ENCODE measurements at regions not wholly inside any gene's neighbourhood (a gene's known extent, or its start where the extent isn't known, plus 50 kb on each side); places are given as distances from the start of the nearest gene placed in this dataset.
A peak's percentile ranks its signal among the peaks of the same experiment; 100 is the strongest.

DNA sequence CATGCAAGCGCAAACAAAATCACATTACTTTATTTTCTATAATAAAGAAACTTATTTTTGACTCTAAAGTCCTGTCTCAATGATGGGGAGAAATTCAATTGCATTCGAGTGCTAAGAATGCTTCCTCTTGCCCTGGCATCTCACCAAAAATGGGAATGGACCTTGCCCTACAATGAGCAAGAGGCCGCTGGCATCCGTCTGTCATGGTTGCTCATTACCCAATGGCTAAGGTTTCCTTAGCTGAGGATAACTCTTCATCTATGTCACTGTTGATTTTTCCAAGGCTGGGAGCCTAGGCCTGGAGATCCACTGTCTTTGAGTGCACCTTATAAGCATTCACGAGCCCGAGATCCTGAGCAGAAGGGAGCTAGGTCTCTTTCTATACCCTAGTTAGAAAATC is 471.3 kb upstream of the NRSN1 start:
- H3K27ac Mint-ChIP-seq (ENCODE audit: low read depth, unreplicated experiment), result no peak overlapping the region
- no peaks in the 10 kb centered on the region for H3K4me1 Mint-ChIP-seq (ENCODE audit: insufficient read depth, unreplicated experiment)
- H3K27me3 Mint-ChIP-seq (ENCODE audit: insufficient read depth, unreplicated experiment), result no peaks in the 10 kb centered on the region
- TF ChIP-seq, protein P1, sequence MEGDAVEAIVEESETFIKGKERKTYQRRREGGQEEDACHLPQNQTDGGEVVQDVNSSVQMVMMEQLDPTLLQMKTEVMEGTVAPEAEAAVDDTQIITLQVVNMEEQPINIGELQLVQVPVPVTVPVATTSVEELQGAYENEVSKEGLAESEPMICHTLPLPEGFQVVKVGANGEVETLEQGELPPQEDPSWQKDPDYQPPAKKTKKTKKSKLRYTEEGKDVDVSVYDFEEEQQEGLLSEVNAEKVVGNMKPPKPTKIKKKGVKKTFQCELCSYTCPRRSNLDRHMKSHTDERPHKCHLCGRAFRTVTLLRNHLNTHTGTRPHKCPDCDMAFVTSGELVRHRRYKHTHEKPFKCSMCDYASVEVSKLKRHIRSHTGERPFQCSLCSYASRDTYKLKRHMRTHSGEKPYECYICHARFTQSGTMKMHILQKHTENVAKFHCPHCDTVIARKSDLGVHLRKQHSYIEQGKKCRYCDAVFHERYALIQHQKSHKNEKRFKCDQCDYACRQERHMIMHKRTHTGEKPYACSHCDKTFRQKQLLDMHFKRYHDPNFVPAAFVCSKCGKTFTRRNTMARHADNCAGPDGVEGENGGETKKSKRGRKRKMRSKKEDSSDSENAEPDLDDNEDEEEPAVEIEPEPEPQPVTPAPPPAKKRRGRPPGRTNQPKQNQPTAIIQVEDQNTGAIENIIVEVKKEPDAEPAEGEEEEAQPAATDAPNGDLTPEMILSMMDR (IDR thresholded peaks at IDR 0.05; ENCODE audit: unreplicated experiment), result no peak
- DNase-seq (ENCODE audit: unreplicated experiment), result no peak
- BruUV-seq (replicated peaks), result no TSS peak
- ChIA-PET CTCF (no interaction called here), POLR2A (no interaction called here)
- H3K4me3 Mint-ChIP-seq (ENCODE audit: unreplicated experiment), result no peak overlapping the region
- no peaks in the 10 kb centered on the region for H3K36me3 Mint-ChIP-seq (ENCODE audit: insufficient read depth, unreplicated experiment)
- intact Hi-C loops (cut with micrococcal nuclease), result no loop called here
- H3K9me3 Mint-ChIP-seq (ENCODE audit: unreplicated experiment), result no peaks in the 10 kb centered on the region

DNA sequence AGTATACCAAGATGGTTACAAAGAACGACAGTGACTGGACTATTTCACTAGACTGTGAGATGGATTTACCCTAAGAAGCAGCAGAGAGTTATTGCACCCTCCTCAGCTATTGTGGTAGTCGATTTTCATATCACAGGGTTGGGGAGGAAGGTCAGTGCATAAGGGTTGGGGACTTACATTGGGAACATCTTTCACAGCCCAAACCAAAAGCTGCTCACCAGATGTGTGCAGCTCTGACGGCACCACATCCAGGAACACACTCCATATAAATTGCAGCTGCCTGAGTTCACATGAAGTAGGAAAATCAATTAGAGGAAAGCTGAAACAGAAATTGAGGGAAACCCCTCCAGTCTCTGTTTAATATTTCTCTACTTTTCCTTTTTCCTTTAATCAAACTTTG is 470.5 kb upstream of the NRSN1 start:
- Mint-ChIP-seq H3K9me3 (ENCODE audit: unreplicated experiment) (no peaks in the 10 kb centered on the region), H3K36me3 (ENCODE audit: insufficient read depth, unreplicated experiment) (no peaks in the 10 kb centered on the region), H3K27me3 (ENCODE audit: insufficient read depth, unreplicated experiment) (no peaks in the 10 kb centered on the region), H3K4me1 (ENCODE audit: insufficient read depth, unreplicated experiment) (no peaks in the 10 kb centered on the region), H3K27ac (ENCODE audit: low read depth, unreplicated experiment) (no peak overlapping the region), H3K4me3 (ENCODE audit: unreplicated experiment) (no peak overlapping the region)
- TF ChIP-seq, protein P1 (IDR thresholded peaks at IDR 0.05; ENCODE audit: unreplicated experiment), result no peak
- ChIA-PET CTCF (no interaction called here), POLR2A (no interaction called here)
- BruUV-seq (replicated peaks), result no TSS peak
- DNase-seq (ENCODE audit: unreplicated experiment), result no peak
- intact Hi-C loops (cut with micrococcal nuclease), result no loop called here

DNA sequence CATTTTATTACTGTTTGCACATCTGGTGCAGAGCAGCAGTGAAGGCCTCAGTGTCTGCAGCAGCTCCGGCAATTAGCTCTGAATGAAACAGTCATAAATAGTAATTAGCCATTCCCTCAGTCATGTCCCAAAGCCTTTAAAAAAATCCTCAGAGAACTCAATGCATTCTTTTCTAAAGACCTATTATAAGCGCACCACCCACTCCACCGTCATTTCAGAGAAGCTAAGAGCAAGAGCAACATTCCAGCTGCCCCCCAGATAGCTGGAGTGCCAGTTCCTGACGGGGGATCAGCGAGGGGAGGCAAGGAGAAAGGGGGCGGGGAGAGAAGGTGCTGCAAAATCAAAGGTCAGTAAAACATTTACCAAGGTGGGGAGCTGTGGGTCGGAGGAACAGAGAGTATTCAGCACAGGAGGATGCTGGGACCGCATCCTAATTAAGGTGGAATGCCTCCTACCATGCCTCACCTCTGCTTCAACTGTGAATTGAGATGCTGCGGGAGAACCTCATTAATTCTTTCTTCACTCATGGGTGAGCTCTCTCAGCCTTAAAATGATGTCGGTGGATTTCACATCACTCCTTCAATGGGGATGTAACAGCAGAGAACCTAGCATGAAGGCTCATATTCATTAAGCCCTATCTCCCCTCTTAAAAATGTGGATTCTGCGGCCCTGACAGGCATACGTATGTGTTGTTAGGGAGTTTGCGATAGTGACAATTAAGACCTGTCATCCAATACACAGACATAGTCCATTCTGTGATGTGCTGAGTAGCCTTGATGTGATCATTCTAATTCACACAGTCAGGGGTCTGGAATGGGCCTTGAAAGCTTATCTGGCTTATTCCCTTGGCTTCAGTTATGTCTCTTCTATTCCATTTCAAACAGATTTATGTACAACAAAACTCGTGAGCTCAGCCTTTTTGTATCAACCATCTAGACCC is 469.5 kb upstream of the NRSN1 start:
- no peak for DNase-seq (ENCODE audit: unreplicated experiment)
- H3K27me3 Mint-ChIP-seq (ENCODE audit: insufficient read depth, unreplicated experiment), result no peaks in the 10 kb centered on the region
- TF ChIP-seq, protein P1 (IDR thresholded peaks at IDR 0.05; ENCODE audit: unreplicated experiment), result no peak
- intact Hi-C loops (cut with micrococcal nuclease), result no loop called here
- H3K4me3 Mint-ChIP-seq (ENCODE audit: unreplicated experiment), result no peak overlapping the region
- BruUV-seq (replicated peaks), result no TSS peak
- H3K36me3 Mint-ChIP-seq (ENCODE audit: insufficient read depth, unreplicated experiment), result no peaks in the 10 kb centered on the region
- no peaks in the 10 kb centered on the region for H3K4me1 Mint-ChIP-seq (ENCODE audit: insufficient read depth, unreplicated experiment)
- CTCF ChIA-PET, result interaction anchor here (0.5 kb wide), 1 partner anchor 368 kb away, joined by 3 read pairs; no protein-coding TSS in a partner anchor
- POLR2A ChIA-PET, result no interaction called here
- H3K27ac Mint-ChIP-seq (ENCODE audit: low read depth, unreplicated experiment), result no peak overlapping the region
- H3K9me3 Mint-ChIP-seq (ENCODE audit: unreplicated experiment), result no peaks in the 10 kb centered on the region

DNA sequence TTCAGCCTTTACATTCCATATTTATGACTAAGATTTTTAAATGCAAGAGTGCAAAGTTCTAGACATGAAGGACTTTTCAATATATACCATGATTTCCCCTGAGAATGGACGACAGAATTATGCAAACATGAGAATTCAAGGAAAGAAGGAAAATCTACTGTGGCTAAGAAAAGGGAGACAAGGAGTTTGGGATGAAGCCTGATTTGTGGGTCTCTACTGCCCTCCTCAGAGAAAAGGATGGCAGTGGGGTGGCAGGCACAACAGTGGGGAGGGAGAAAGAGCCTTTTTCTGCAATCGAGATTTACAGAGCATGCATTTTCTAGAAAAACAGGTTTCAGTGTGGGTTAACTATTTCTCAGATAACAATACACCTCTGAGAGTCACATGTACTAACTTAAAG is 466.9 kb upstream of the NRSN1 start:
- ChIA-PET POLR2A (no interaction called here), CTCF (interaction anchor here (0.7 to 1.2 kb wide), 5 partner anchors 9 to 1545 kb away, joined by 3 to 4 read pairs (median 4); no protein-coding TSS in a partner anchor)
- H3K4me1 Mint-ChIP-seq (ENCODE audit: insufficient read depth, unreplicated experiment), result no peaks in the 10 kb centered on the region
- no peak overlapping the region for H3K4me3 Mint-ChIP-seq (ENCODE audit: unreplicated experiment)
- H3K27me3 Mint-ChIP-seq (ENCODE audit: insufficient read depth, unreplicated experiment), result no peaks in the 10 kb centered on the region
- TF ChIP-seq, protein P1 (IDR thresholded peaks at IDR 0.05; ENCODE audit: unreplicated experiment), result peak; percentile 23
- no peak overlapping the region for H3K27ac Mint-ChIP-seq (ENCODE audit: low read depth, unreplicated experiment)
- H3K36me3 Mint-ChIP-seq (ENCODE audit: insufficient read depth, unreplicated experiment), result no peaks in the 10 kb centered on the region
- DNase-seq (ENCODE audit: unreplicated experiment), result peak; percentile 58
- intact Hi-C loops (cut with micrococcal nuclease), result no loop called here
- H3K9me3 Mint-ChIP-seq (ENCODE audit: unreplicated experiment), result no peaks in the 10 kb centered on the region
- no TSS peak for BruUV-seq (replicated peaks)
